ENCODE measurements at regions not wholly inside any gene's neighbourhood (a gene's known extent, or its start where the extent isn't known, plus 50 kb on each side); places are given as distances from the start of the nearest gene placed in this dataset.

DNA sequence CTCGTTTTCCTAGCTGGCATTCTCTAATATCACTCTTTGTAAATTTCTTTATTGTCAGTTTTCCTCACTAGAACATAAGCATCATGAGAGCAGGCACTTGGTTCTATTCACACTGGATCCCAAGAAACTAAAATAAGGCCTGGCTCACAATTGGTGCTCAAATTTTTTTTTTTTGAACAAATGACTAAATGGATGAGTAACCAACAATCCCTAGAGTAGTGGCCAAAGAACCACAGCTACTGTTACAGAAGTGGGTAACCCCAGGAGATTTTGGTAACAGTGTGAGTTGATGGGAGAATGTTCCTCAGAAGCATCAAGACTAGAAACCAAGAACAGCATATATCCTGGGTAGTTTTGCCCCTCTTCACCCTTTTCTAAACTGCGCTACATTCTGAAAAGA, 572.6 kb downstream of the INSC start:
- ChIA-PET POLR2A (no interaction called here), RAD21 (ENCODE audit: low non-redundant PET in 1 of 2, low total read pairs in 2 of 2, uncharacterized antibody in 2 of 2, unreplicated experiment in 2 of 2) (no interaction called here), CTCF (no interaction called here)
- H3K4me1 ChIP-seq (ENCODE audit: control insufficient read depth in 1 of 2, insufficient read depth in 2 of 2, low read length in 2 of 2): no peaks in the 10 kb centered on the region
- no peak overlapping the region for H2AFZ ChIP-seq (ENCODE audit: low read depth, low read length, poor library complexity, severe bottlenecking)
- no peak overlapping the region for H3K4me2 ChIP-seq (ENCODE audit: low read length)
- intact Hi-C loops (cut with micrococcal nuclease): no loop called here
- BruUV-seq (replicated peaks): no TSS peak
- ATAC-seq: no peak
- no peak overlapping the region for H3K4me3 ChIP-seq (replicated peaks in 1 of 2; ENCODE audit: low read depth in 1 of 2, low read length in 2 of 2)
- no peak overlapping the region for H3K9ac ChIP-seq (ENCODE audit: low read length)
- TF ChIP-seq YY1 (IDR thresholded peaks at IDR 0.05; ENCODE audit: extremely low read depth, insufficient replicate concordance, low read depth, low read length) (no peak), JUND (IDR thresholded peaks at IDR 0.05) (no peak), CBX3 (IDR thresholded peaks at IDR 0.05; ENCODE audit: low read depth) (no peak), POLR2AphosphoS5 (IDR thresholded peaks at IDR 0.05; ENCODE audit: low read depth, low read length) (no peak), RAD21 (IDR thresholded peaks at IDR 0.05; ENCODE audit: low read depth) (no peak), ZFX (IDR thresholded peaks at IDR 0.05) (no peak), SP1 (IDR thresholded peaks at IDR 0.05; ENCODE audit: low read depth) (no peak), ZBTB33 (IDR thresholded peaks at IDR 0.05; ENCODE audit: extremely low read depth, insufficient replicate concordance, low read length) (no peak), SIN3A (IDR thresholded peaks at IDR 0.05; ENCODE audit: low read depth) (no peak), EZH2phosphoT487 (IDR thresholded peaks at IDR 0.05; ENCODE audit: borderline replicate concordance) (no peak), FOSL1 (IDR thresholded peaks at IDR 0.05; ENCODE audit: low read depth) (no peak), CTCF (IDR thresholded peaks at IDR 0.05 in 2 of 3, conservative IDR thresholded peaks at IDR 0.05 in 1 of 3; ENCODE audit: borderline replicate concordance in 1 of 3, insufficient read depth in 1 of 3, low read depth in 2 of 3, low read length in 2 of 3) (no peak), TCF7L2 (IDR thresholded peaks at IDR 0.05; ENCODE audit: borderline replicate concordance, extremely low read depth, insufficient read depth, insufficient read length) (no peak), ZNF274 (IDR thresholded peaks at IDR 0.05; ENCODE audit: low read depth, low read length) (no peak)
- TF ChIP-seq, protein P1, sequence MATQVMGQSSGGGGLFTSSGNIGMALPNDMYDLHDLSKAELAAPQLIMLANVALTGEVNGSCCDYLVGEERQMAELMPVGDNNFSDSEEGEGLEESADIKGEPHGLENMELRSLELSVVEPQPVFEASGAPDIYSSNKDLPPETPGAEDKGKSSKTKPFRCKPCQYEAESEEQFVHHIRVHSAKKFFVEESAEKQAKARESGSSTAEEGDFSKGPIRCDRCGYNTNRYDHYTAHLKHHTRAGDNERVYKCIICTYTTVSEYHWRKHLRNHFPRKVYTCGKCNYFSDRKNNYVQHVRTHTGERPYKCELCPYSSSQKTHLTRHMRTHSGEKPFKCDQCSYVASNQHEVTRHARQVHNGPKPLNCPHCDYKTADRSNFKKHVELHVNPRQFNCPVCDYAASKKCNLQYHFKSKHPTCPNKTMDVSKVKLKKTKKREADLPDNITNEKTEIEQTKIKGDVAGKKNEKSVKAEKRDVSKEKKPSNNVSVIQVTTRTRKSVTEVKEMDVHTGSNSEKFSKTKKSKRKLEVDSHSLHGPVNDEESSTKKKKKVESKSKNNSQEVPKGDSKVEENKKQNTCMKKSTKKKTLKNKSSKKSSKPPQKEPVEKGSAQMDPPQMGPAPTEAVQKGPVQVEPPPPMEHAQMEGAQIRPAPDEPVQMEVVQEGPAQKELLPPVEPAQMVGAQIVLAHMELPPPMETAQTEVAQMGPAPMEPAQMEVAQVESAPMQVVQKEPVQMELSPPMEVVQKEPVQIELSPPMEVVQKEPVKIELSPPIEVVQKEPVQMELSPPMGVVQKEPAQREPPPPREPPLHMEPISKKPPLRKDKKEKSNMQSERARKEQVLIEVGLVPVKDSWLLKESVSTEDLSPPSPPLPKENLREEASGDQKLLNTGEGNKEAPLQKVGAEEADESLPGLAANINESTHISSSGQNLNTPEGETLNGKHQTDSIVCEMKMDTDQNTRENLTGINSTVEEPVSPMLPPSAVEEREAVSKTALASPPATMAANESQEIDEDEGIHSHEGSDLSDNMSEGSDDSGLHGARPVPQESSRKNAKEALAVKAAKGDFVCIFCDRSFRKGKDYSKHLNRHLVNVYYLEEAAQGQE (IDR thresholded peaks at IDR 0.05; ENCODE audit: low read depth): no peak
- H3K79me2 ChIP-seq (ENCODE audit: insufficient read depth, low read length): no peaks in the 10 kb centered on the region
- H3K36me3 ChIP-seq (ENCODE audit: control insufficient read depth in 1 of 2, insufficient read depth in 2 of 2, low read length in 2 of 2): no peaks in the 10 kb centered on the region
- H3K9me3 ChIP-seq (ENCODE audit: control insufficient read depth in 1 of 2, insufficient read depth in 1 of 2, low read depth in 1 of 2, low read length in 2 of 2): no peaks in the 10 kb centered on the region
- no peak overlapping the region for H3K27ac ChIP-seq (ENCODE audit: low read depth, low read length)
- H4K20me1 ChIP-seq (ENCODE audit: insufficient read depth): no peaks in the 10 kb centered on the region
- H3K9me2 ChIP-seq (ENCODE audit: insufficient read depth): 0 out of 2 replicates have a peak, but pooled peaks cover 3% of the 10 kb centered on the region
- H3K27me3 ChIP-seq (ENCODE audit: insufficient read depth, low read length): 0 out of 2 replicates have a peak, but pooled peaks cover 5% of the 10 kb centered on the region
- no peak for DNase-seq (ENCODE audit: low read depth, low spot score)

Data from HCT116 (cell line).